CD4-positive, alpha-beta T cell treated with Interleukin-1 beta for 1 hour (primary cell): ENCODE measurements at regions not wholly inside any gene's neighbourhood (a gene's known extent, or its start where the extent isn't known, plus 50 kb on each side); places are given as distances from the start of the nearest gene placed in this dataset.

Experiments
- DNase-seq, 2 donors: peaks; one replicate each; pipeline ENCODE4 v3.0.0-alpha.2; 2020 to 2022

- DNase-seq: peak in 1 of 2 donors; percentile 21
Measured at GRCh38 chr1:8113262-8114220, 87.4 kb upstream of the ERRFI1 start.

GRCh38 chr1:8112611-8113261, 86.6 kb upstream of the ERRFI1 start:
- no peak for DNase-seq

GRCh38 chr1:8111560-8111959, 85.5 kb upstream of the ERRFI1 start:
- no peak for DNase-seq

- DNase-seq: no peak
Measured at GRCh38 chr1:8109216-8109615, 83.1 kb upstream of the ERRFI1 start.

GRCh38 chr1:8107897-8108296, 81.8 kb upstream of the ERRFI1 start:
- no peak for DNase-seq

GRCh38 chr1:8104278-8105236, 78.4 kb upstream of the ERRFI1 start:
- peak in 1 of 2 donors; percentile 39 for DNase-seq

GRCh38 chr1:8097908-8098307, 71.8 kb upstream of the ERRFI1 start:
- DNase-seq: no peak

GRCh38 chr1:8097077-8097799, 71.1 kb upstream of the ERRFI1 start:
- DNase-seq: peak; percentile 10 to 11

GRCh38 chr1:8096105-8097011, 70.2 kb upstream of the ERRFI1 start:
- DNase-seq: no peak

- no peak for DNase-seq
Measured at GRCh38 chr1:8095584-8095983, 69.5 kb upstream of the ERRFI1 start.

GRCh38 chr1:8094481-8095241, 68.6 kb upstream of the ERRFI1 start:
- no peak for DNase-seq

GRCh38 chr1:8093221-8093980, 67.3 kb upstream of the ERRFI1 start:
- no peak for DNase-seq

GRCh38 chr1:8092657-8093056, 66.5 kb upstream of the ERRFI1 start:
- DNase-seq: no peak

- DNase-seq: no peak
Measured at GRCh38 chr1:8091691-8092090, 65.6 kb upstream of the ERRFI1 start.

- DNase-seq: no peak
Measured at GRCh38 chr1:8090241-8090702, 64.2 kb upstream of the ERRFI1 start.

GRCh38 chr1:8089535-8090228, 63.6 kb upstream of the ERRFI1 start:
- DNase-seq: no peak

- no peak for DNase-seq
Measured at GRCh38 chr1:8086055-8086454, 59.9 kb upstream of the ERRFI1 start.

- no peak for DNase-seq
Measured at GRCh38 chr1:8084913-8085312, 58.8 kb upstream of the ERRFI1 start.
